Small intestine (tissue), 7 donors: ENCODE measurements at regions not wholly inside any gene's neighbourhood (a gene's known extent, or its start where the extent isn't known, plus 50 kb on each side); places are given as distances from the start of the nearest gene placed in this dataset.
"Not testable (repeated sequence)": the region's sequence is repeated elsewhere in the genome, so short reads cannot be mapped to it uniquely, and the experiment has no call there.

Experiments used
- DNase-seq, 2 donors: peaks; one replicate each; pipeline versions ENCODE4 v3.0.0 to v3.0.0-alpha.2; 2013
- FAIRE-seq: peaks from 2 replicates; lab custom pipeline; 2012; peaks lifted over from hg19 to GRCh38; lab: Jason Lieb, UNC
- H3K27ac ChIP-seq, 3 donors: one replicate each; pipeline ENCODE4 v1.5.1; 2013; ENCODE audit warnings: low read length in 2 of 3, mild to moderate bottlenecking in 2 of 3, control low read depth in 1 of 3, inconsistent platforms in 1 of 3, low read depth in 1 of 3, moderate library complexity in 1 of 3
- H3K27me3 ChIP-seq, 3 donors: one replicate each; pipeline ENCODE4 v1.6.1; 2013; ENCODE audit warnings: low read length in 3 of 3, inconsistent platforms in 1 of 3; ENCODE audit not compliant: control insufficient read depth in 3 of 3, insufficient read depth in 3 of 3
- H3K36me3 ChIP-seq, 3 donors: one replicate each; pipeline ENCODE4 v1.6.1; 2013; ENCODE audit warnings: low read length in 3 of 3, inconsistent platforms in 1 of 3, low read depth in 1 of 3, mild to moderate bottlenecking in 1 of 3, moderate library complexity in 1 of 3; ENCODE audit not compliant: control insufficient read depth in 3 of 3, insufficient read depth in 2 of 3
- H3K4me1 ChIP-seq, 3 donors: one replicate each; pipeline ENCODE4 v1.6.1; 2013; ENCODE audit warnings: low read length in 2 of 3, inconsistent platforms in 1 of 3, low read depth in 1 of 3, mild to moderate bottlenecking in 1 of 3, moderate library complexity in 1 of 3; ENCODE audit not compliant: control insufficient read depth in 3 of 3, insufficient read depth in 2 of 3
- H3K4me3 ChIP-seq, 3 donors: one replicate each; pipeline ENCODE4 v1.5.1; 2013; ENCODE audit warnings: low read length in 3 of 3, control low read depth in 1 of 3, inconsistent platforms in 1 of 3, low read depth in 1 of 3, mild to moderate bottlenecking in 1 of 3, moderate library complexity in 1 of 3
- H3K9me3 ChIP-seq, 2 donors: one replicate each; pipeline ENCODE4 v1.6.1; 2013; ENCODE audit warnings: low read depth in 1 of 2, low read length in 1 of 2; ENCODE audit not compliant: control insufficient read depth in 2 of 2, insufficient read depth in 1 of 2
- WGBS, 3 donors: extraction: QIAGEN DNeasy Blood & Tissue Kit; methylation state at CpG; one replicate each; pipeline ENCODE4 v1.1.7; 2013; 5-methylcytosine and 5-hydroxymethylcytosine counted together
- donor health status: healthy with polysubstance abuse.
- donor health status: control.
- donor health status: control.
- donor health status: Bipolar disorder and iron deficiency.
- donor health status: healthy.

GRCh38 chr6:60747765-60748556, 1538.1 kb downstream of the KHDRBS2 start:
- not testable (repeated sequence) for H3K27me3 ChIP-seq, H3K9me3 ChIP-seq, H3K4me3 ChIP-seq, FAIRE-seq, H3K36me3 ChIP-seq, H3K4me1 ChIP-seq, H3K27ac ChIP-seq
- peak in 1 of 2 donors; percentile 3 for DNase-seq
- WGBS, 3 donors, result 13 to 40% (median 28%) methylated on average over 2 of the region's 2 CpGs

DNA sequence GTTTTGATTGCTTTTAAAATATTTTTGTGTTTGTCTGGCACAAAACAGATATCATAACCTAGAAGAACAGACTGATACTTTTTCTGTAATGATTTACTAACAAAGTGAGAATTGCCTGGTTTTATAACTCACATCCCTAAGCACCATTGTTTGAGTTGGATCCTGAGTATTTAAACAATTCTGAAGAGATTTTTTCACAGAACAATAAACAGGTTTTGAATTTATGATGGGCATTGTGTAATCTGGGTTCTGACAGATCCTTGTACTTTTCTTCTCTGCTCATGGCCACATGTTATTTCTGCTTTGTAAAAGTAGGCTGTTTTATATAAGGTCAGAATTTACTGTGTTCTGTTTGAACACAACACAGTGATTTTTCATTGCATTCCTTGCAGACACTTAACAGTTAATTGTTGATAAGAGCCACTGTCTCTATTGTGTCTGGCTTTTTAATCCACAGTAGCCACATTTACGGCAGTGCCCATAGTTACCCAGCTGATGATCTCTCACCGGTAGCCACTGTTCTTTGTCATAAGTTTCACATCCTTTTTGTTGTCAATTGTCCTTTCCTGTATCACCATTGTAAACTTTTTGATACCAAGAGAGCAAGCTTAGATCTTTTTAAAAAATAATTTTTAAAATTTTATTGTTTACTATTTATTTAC, 1548.1 kb downstream of the KHDRBS2 start:
- H3K9me3 ChIP-seq, H3K36me3 ChIP-seq, H3K27ac ChIP-seq, H3K4me3 ChIP-seq, FAIRE-seq, H3K4me1 ChIP-seq, H3K27me3 ChIP-seq: not testable (repeated sequence)
- peak in 1 of 2 donors; percentile 13 for DNase-seq
- 14 to 24% (median 22%) methylated on average over 2 of the region's 2 CpGs for WGBS, 3 donors

DNA sequence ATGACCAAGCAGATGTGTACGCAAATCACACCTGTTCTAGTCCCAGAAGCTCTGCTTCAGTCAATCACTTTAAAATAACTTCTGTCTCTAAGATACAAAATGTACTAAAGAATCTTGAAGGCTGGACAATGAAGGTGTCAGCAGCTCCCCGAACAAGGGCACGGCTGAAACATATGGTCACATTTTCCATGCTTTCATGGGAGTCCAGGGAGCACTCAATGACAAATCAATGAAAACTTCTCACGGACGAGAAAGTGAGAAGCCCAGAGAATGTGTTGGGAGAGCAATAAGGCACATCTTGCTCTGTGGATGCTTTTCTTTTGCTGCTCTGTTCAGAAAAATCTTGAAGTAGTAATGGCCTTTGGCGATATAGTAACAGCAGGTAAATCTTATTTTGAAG, 1548.7 kb downstream of the KHDRBS2 start:
- H3K27ac ChIP-seq, H3K36me3 ChIP-seq, H3K4me3 ChIP-seq, DNase-seq, H3K27me3 ChIP-seq, H3K4me1 ChIP-seq, H3K9me3 ChIP-seq, FAIRE-seq: not testable (repeated sequence)
- 37 to 62% (median 45%) methylated on average over 6 of the region's 6 CpGs for WGBS, 3 donors

GRCh38 chr6:60723935-60724334, 1562.1 kb downstream of the KHDRBS2 start:
- not testable (repeated sequence) for H3K4me1 ChIP-seq, H3K27ac ChIP-seq, H3K9me3 ChIP-seq, DNase-seq, FAIRE-seq, H3K27me3 ChIP-seq, H3K4me3 ChIP-seq, H3K36me3 ChIP-seq
- 85 to 89% (median 86%) methylated on average over 5 of the region's 5 CpGs for WGBS, 3 donors

- no peak overlapping the region for H3K27ac ChIP-seq
- DNase-seq (no peak), FAIRE-seq (no peak)
- H3K4me3 ChIP-seq, result no peak overlapping the region
- 52 to 67% (median 58%) methylated on average over 4 of the region's 4 CpGs for WGBS, 3 donors
- H3K27me3 ChIP-seq, result no peaks in the 10 kb centered on the region
- peaks cover 0 to 5% of the 10 kb centered on the region in 2 donors for H3K9me3 ChIP-seq
- no peaks in the 10 kb centered on the region for H3K4me1 ChIP-seq
- no peaks in the 10 kb centered on the region for H3K36me3 ChIP-seq
These were observed 1590.8 kb downstream of the KHDRBS2 start for GRCh38 chr6:60695232-60695631.

GRCh38 chr6:60687085-60687484, 1598.9 kb downstream of the KHDRBS2 start:
- Histone ChIP-seq H3K4me3 (no peak overlapping the region), H3K36me3 (no peaks in the 10 kb centered on the region), H3K9me3 (peaks cover 0 to 2% of the 10 kb centered on the region in 2 donors), H3K27me3 (no peaks in the 10 kb centered on the region), H3K27ac (no peak overlapping the region), H3K4me1 (no peaks in the 10 kb centered on the region)
- FAIRE-seq, result no peak
- no peak for DNase-seq
- 50 to 71% (median 64%) methylated on average over 1 of the region's 1 CpG for WGBS, 3 donors

GRCh38 chr6:60681806-60682205, 1604.2 kb downstream of the KHDRBS2 start:
- Histone ChIP-seq H3K9me3 (peaks cover 0 to 2% of the 10 kb centered on the region in 2 donors), H3K4me3 (no peak overlapping the region), H3K27ac (no peak overlapping the region), H3K27me3 (no peaks in the 10 kb centered on the region), H3K36me3 (no peaks in the 10 kb centered on the region), H3K4me1 (no peaks in the 10 kb centered on the region)
- DNase-seq, result no peak
- FAIRE-seq, result no peak

DNA sequence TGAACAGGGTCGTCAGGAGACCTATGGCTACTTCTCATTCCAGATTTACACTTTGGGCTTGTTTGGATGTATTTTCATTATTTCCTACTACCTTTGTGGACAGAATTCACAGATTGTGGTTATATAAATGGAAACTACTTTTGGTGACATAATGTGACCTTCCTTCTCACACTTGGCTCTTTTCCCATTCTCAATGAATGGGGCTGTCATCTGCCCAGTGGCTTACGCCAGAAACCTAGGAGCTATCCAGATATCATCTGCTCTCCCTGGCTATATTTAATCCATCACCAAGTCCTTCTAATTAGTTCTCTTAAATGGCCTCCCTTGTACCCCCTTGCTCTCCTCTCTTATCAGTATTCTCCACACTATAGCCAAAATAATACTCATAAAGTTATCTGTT, 1606.8 kb downstream of the KHDRBS2 start:
- DNase-seq (no peak), FAIRE-seq (no peak)
- Histone ChIP-seq H3K4me1 (no peaks in the 10 kb centered on the region), H3K4me3 (no peak overlapping the region), H3K27me3 (no peaks in the 10 kb centered on the region), H3K9me3 (peaks cover 2% of the 10 kb centered on the region in 2 donors), H3K36me3 (no peaks in the 10 kb centered on the region), H3K27ac (no peak overlapping the region)
- WGBS, 3 donors, result 68 to 79% (median 78%) methylated on average over 2 of the region's 2 CpGs
